Neuronal stem cell (in vitro differentiated cells): ENCODE measurements at regions not wholly inside any gene's neighbourhood (a gene's known extent, or its start where the extent isn't known, plus 50 kb on each side); places are given as distances from the start of the nearest gene placed in this dataset.
"Not testable (repeated sequence)": the region's sequence is repeated elsewhere in the genome, so short reads cannot be mapped to it uniquely, and the experiment has no call there.

Source experiments
- DNase-seq: peaks from one replicate; pipeline ENCODE4 v3.0.0-alpha.2; 2013; ENCODE audit warnings: low spot score
- H2AFZ ChIP-seq: one replicate; pipeline ENCODE4 v1.6.1; 2013; ENCODE audit warnings: mild to moderate bottlenecking, low read length, inconsistent platforms
- H2AK5ac ChIP-seq: 2 replicates; pipeline ENCODE4 v1.6.1; 2013; ENCODE audit warnings: low read depth, mild to moderate bottlenecking, inconsistent platforms, low read length, moderate library complexity, mixed read lengths
- H2BK120ac ChIP-seq: 2 replicates; pipeline ENCODE4 v1.6.1; 2013; ENCODE audit warnings: low read depth, mild to moderate bottlenecking, inconsistent platforms, low read length, moderate library complexity, mixed read lengths
- H2BK12ac ChIP-seq: one replicate; pipeline ENCODE4 v1.6.1; 2013; ENCODE audit warnings: low read length, inconsistent platforms
- H2BK15ac ChIP-seq: 2 replicates; pipeline ENCODE4 v1.6.1; 2013; ENCODE audit warnings: mild to moderate bottlenecking, low read length, inconsistent platforms, mixed read lengths
- H2BK5ac ChIP-seq: one replicate; pipeline ENCODE4 v1.6.1; 2013; ENCODE audit warnings: inconsistent platforms, mild to moderate bottlenecking, low read length, moderate library complexity
- H3K14ac ChIP-seq: one replicate; pipeline ENCODE4 v1.6.1; 2013; ENCODE audit warnings: low read length, inconsistent platforms
- H3K18ac ChIP-seq: 2 replicates; pipeline ENCODE4 v1.6.1; 2013; ENCODE audit warnings: low read length, inconsistent platforms
- H3K23ac ChIP-seq: 2 replicates; pipeline ENCODE4 v1.6.1; 2013; ENCODE audit warnings: low read depth, mild to moderate bottlenecking, mixed read lengths, low read length, inconsistent platforms; ENCODE audit not compliant: poor library complexity
- H3K27ac ChIP-seq: replicated peaks from 3 replicates; pipeline ENCODE4 v1.5.1; 2013; ENCODE audit warnings: low read length, inconsistent platforms
- H3K27me3 ChIP-seq, 3 experiments: 2 replicates each; pipeline ENCODE4 v1.6.1; 2013; ENCODE audit warnings: low read length in 3 of 3, mild to moderate bottlenecking in 2 of 3, inconsistent platforms in 1 of 3, low read depth in 1 of 3, mixed read lengths in 1 of 3, moderate library complexity in 1 of 3; ENCODE audit not compliant: control insufficient read depth in 3 of 3, insufficient read depth in 3 of 3
- H3K36me3 ChIP-seq, 2 donors: replicated peaks in 1 of 2; 2 replicates each; pipeline ENCODE4 v1.6.1; 2013; ENCODE audit warnings: low read length in 2 of 2; ENCODE audit not compliant: control insufficient read depth in 2 of 2, insufficient read depth in 2 of 2
- H3K4ac ChIP-seq: 2 replicates; pipeline ENCODE4 v1.6.1; 2013; ENCODE audit warnings: inconsistent platforms, mild to moderate bottlenecking, low read length, moderate library complexity
- H3K4me1 ChIP-seq, 2 donors: 1 replicate in 1 of 2; 2 replicates in 1 of 2; pipeline ENCODE4 v1.6.1; 2013; ENCODE audit warnings: low read length in 2 of 2, low read depth in 1 of 2; ENCODE audit not compliant: control insufficient read depth in 2 of 2, insufficient read depth in 1 of 2
- H3K4me2 ChIP-seq: one replicate; pipeline ENCODE4 v1.6.1; 2013; ENCODE audit warnings: mild to moderate bottlenecking, low read length, inconsistent platforms; ENCODE audit not compliant: insufficient read depth, poor library complexity, severe bottlenecking
- H3K4me3 ChIP-seq, 2 donors: 2 replicates each; pipeline ENCODE4 v1.5.1; 2013; ENCODE audit warnings: low read length in 2 of 2, mild to moderate bottlenecking in 2 of 2, inconsistent platforms in 1 of 2, moderate library complexity in 1 of 2
- H3K79me1 ChIP-seq: one replicate; pipeline ENCODE4 v1.6.1; 2013; ENCODE audit warnings: low read depth, mild to moderate bottlenecking, inconsistent platforms, low read length, moderate library complexity
- H3K9ac ChIP-seq: one replicate; pipeline ENCODE4 v1.6.1; 2013; ENCODE audit warnings: mild to moderate bottlenecking, low read depth, low read length, inconsistent platforms; ENCODE audit not compliant: poor library complexity
- H3K9me3 ChIP-seq, 2 donors: replicated peaks in 1 of 2; 2 replicates each; pipeline versions ENCODE3 to v1.6.1; 2013; ENCODE audit warnings: low read length in 2 of 2, mild to moderate bottlenecking in 2 of 2, inconsistent platforms in 1 of 2, low read depth in 1 of 2, mixed read lengths in 1 of 2, moderate library complexity in 1 of 2; ENCODE audit not compliant: control insufficient read depth in 2 of 2, insufficient read depth in 1 of 2
- H4K8ac ChIP-seq: one replicate; pipeline ENCODE4 v1.6.1; 2013; ENCODE audit warnings: low read depth, mild to moderate bottlenecking, inconsistent platforms, low read length, moderate library complexity
- H4K91ac ChIP-seq: one replicate; pipeline ENCODE4 v1.6.1; 2013; ENCODE audit warnings: low read length, low read depth, mild to moderate bottlenecking, inconsistent platforms; ENCODE audit not compliant: poor library complexity
- WGBS, 2 donors: extraction: QIAGEN DNeasy Blood & Tissue Kit; methylation state at CpG; one replicate each; pipeline ENCODE4 v1.1.7; 2013; ENCODE audit warnings: missing lambda C conversion rate in 2 of 2, mixed read lengths in 1 of 2; ENCODE audit not compliant: insufficient read length in 2 of 2, insufficient replicate concordance in 1 of 2; ENCODE audit errors: extremely low coverage in 2 of 2; 5-methylcytosine and 5-hydroxymethylcytosine counted together

GRCh38 chr16:5215901-5216300 lies 118.3 kb upstream of the EEF2KMT start:
- Histone ChIP-seq H3K27me3 (no peaks in the 10 kb centered on the region), H3K4ac (no peak overlapping the region), H3K23ac (no peak overlapping the region), H3K9ac (no peak overlapping the region), H4K91ac (no peak overlapping the region), H3K14ac (no peak overlapping the region), H3K79me1 (no peaks in the 10 kb centered on the region), H3K4me3 (no peak overlapping the region), H2BK5ac (no peak overlapping the region), H3K4me1 (peaks cover 0 to 6% of the 10 kb centered on the region in 2 donors), H2BK15ac (no peak overlapping the region), H3K36me3 (no peaks in the 10 kb centered on the region), H3K27ac (no peak overlapping the region), H2BK120ac (no peak overlapping the region), H4K8ac (no peak overlapping the region), H3K9me3 (peaks cover 0 to 4% of the 10 kb centered on the region in 2 donors), H2AK5ac (no peak overlapping the region), H3K4me2 (no peak overlapping the region), H3K18ac (no peak overlapping the region), H2AFZ (no peak overlapping the region), H2BK12ac (no peak overlapping the region)
- DNase-seq: peak; percentile 4
- no CpG with 5 or more reads among the region's 2 CpGs for WGBS, 2 donors

DNA sequence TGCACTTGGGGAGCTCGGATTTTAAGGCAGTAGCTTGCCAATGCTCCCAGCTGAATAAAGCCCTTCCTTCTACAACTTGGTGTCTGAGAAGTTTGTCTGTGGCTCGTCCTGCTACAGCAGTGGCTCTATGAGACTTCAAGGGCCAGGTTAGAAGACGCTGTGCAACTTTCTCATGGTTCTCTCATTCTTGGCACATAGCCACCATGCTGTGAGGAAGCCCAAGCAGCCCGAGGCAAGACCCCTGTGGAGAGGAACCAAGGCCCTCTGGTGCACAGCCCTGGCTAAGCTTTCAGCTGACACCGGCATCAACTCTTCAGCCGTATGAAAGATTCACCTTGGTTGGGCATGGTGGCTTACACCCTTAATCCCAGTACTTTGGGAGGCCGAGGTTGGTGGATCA lies 116.9 kb upstream of the EEF2KMT start:
- no peaks in the 10 kb centered on the region for H3K36me3 ChIP-seq
- H3K14ac ChIP-seq: no peak overlapping the region
- H3K9ac ChIP-seq: no peak overlapping the region
- H3K4ac ChIP-seq: no peak overlapping the region
- H3K27me3 ChIP-seq: no peaks in the 10 kb centered on the region
- H3K18ac ChIP-seq: no peak overlapping the region
- H3K79me1 ChIP-seq: no peaks in the 10 kb centered on the region
- WGBS, 2 donors: no CpG with 5 or more reads among the region's 7 CpGs
- no peak for DNase-seq
- no peak overlapping the region for H4K8ac ChIP-seq
- H2AK5ac ChIP-seq: no peak overlapping the region
- no peak overlapping the region for H4K91ac ChIP-seq
- no peak overlapping the region for H3K4me2 ChIP-seq
- H2BK12ac ChIP-seq: no peak overlapping the region
- peaks cover 0 to 6% of the 10 kb centered on the region in 2 donors for H3K4me1 ChIP-seq
- no peak overlapping the region for H3K4me3 ChIP-seq
- no peak overlapping the region for H2BK120ac ChIP-seq
- no peak overlapping the region for H2BK15ac ChIP-seq
- H2AFZ ChIP-seq: no peak overlapping the region
- no peak overlapping the region for H3K27ac ChIP-seq
- H3K23ac ChIP-seq: no peak overlapping the region
- peaks cover 0 to 4% of the 10 kb centered on the region in 2 donors for H3K9me3 ChIP-seq
- no peak overlapping the region for H2BK5ac ChIP-seq

GRCh38 chr16:5212501-5212900 lies 114.9 kb upstream of the EEF2KMT start:
- H3K4ac ChIP-seq, H2BK5ac ChIP-seq, H3K4me2 ChIP-seq, H3K4me3 ChIP-seq, H3K14ac ChIP-seq, H2BK120ac ChIP-seq, H3K36me3 ChIP-seq, H3K18ac ChIP-seq, DNase-seq, H3K27ac ChIP-seq, H2AFZ ChIP-seq, H3K9ac ChIP-seq, H3K9me3 ChIP-seq, H4K8ac ChIP-seq, H3K23ac ChIP-seq, H3K27me3 ChIP-seq, H4K91ac ChIP-seq, H3K79me1 ChIP-seq, H2AK5ac ChIP-seq, H2BK15ac ChIP-seq, H3K4me1 ChIP-seq, H2BK12ac ChIP-seq: not testable (repeated sequence)
- no CpG with 5 or more reads among the region's 5 CpGs for whole genome bisulfite sequencing, 2 donors

- not testable (repeated sequence) for H3K27me3 ChIP-seq, H2AK5ac ChIP-seq, H3K18ac ChIP-seq, H3K4me3 ChIP-seq, H4K91ac ChIP-seq, H3K9me3 ChIP-seq, H3K36me3 ChIP-seq, H2AFZ ChIP-seq, H3K23ac ChIP-seq, H3K4me1 ChIP-seq, H2BK12ac ChIP-seq, H2BK15ac ChIP-seq, H2BK5ac ChIP-seq, H3K4me2 ChIP-seq, H3K27ac ChIP-seq, H4K8ac ChIP-seq, H2BK120ac ChIP-seq, H3K4ac ChIP-seq, H3K9ac ChIP-seq, H3K14ac ChIP-seq, H3K79me1 ChIP-seq
- WGBS, 2 donors: no CpG with 5 or more reads among the region's 1 CpG
- DNase-seq: peak; percentile 15
Measured at GRCh38 chr16:5207862-5208498, 110.4 kb upstream of the EEF2KMT start.
